ENCODE measurements at regions not wholly inside any gene's neighbourhood (a gene's known extent, or its start where the extent isn't known, plus 50 kb on each side); places are given as distances from the start of the nearest gene placed in this dataset.
"Not testable (repeated sequence)": the region's sequence is repeated elsewhere in the genome, so short reads cannot be mapped to it uniquely, and the experiment has no call there.

- peak; percentile 58 for ATAC-seq
- no peak for DNase-seq (ENCODE audit: low spot score)
- intact Hi-C loops (cut with DNase I) = no loop called here
These were observed 101.1 kb downstream of the ADAMTS15 start for GRCh38 chr11:130549393-130549999.

- DNase-seq (ENCODE audit: low spot score) (no peak), ATAC-seq (peak; percentile 59)
- intact Hi-C loops (cut with DNase I) = no loop called here
These were observed 101.7 kb downstream of the ADAMTS15 start for GRCh38 chr11:130550150-130550549.

GRCh38 chr11:130550984-130551383, 102.5 kb downstream of the ADAMTS15 start:
- ATAC-seq (no peak), DNase-seq (ENCODE audit: low spot score) (no peak)
- intact Hi-C loops (cut with DNase I) = no loop called here

GRCh38 chr11:130551388-130551787, 102.9 kb downstream of the ADAMTS15 start:
- ATAC-seq (no peak), DNase-seq (ENCODE audit: low spot score) (no peak)
- intact Hi-C loops (cut with DNase I) = no loop called here

GRCh38 chr11:130553306-130553705, 104.9 kb downstream of the ADAMTS15 start:
- ATAC-seq = peak; percentile 44
- intact Hi-C loops (cut with DNase I) = no loop called here
- DNase-seq (ENCODE audit: low spot score) = no peak

- ATAC-seq = no peak
- intact Hi-C loops (cut with DNase I) = no loop called here
- DNase-seq (ENCODE audit: low spot score) = no peak
These were observed 106.0 kb downstream of the ADAMTS15 start for GRCh38 chr11:130554241-130555055.

- intact Hi-C loops (cut with DNase I) = no loop called here
- no peak for DNase-seq (ENCODE audit: low spot score)
- peak; percentile 70 for ATAC-seq
These were observed 106.9 kb downstream of the ADAMTS15 start for GRCh38 chr11:130555251-130555841.

- peak; percentile 34 for ATAC-seq
- no peak for DNase-seq (ENCODE audit: low spot score)
- intact Hi-C loops (cut with DNase I) = no loop called here
These were observed 111.7 kb downstream of the ADAMTS15 start for GRCh38 chr11:130560000-130560780.

- intact Hi-C loops (cut with DNase I) = no loop called here
- ATAC-seq = no peak
- DNase-seq (ENCODE audit: low spot score) = no peak
These were observed 112.3 kb downstream of the ADAMTS15 start for GRCh38 chr11:130560781-130561109.

- DNase-seq (ENCODE audit: low spot score) (no peak), ATAC-seq (peak; percentile 20)
- intact Hi-C loops (cut with DNase I) = no loop called here
These were observed 113.0 kb downstream of the ADAMTS15 start for GRCh38 chr11:130561441-130561881.

- intact Hi-C loops (cut with DNase I) = no loop called here
- DNase-seq (ENCODE audit: low spot score) = no peak
- ATAC-seq = no peak
These were observed 114.1 kb downstream of the ADAMTS15 start for GRCh38 chr11:130562549-130562948.

GRCh38 chr11:130566360-130566759, 117.9 kb downstream of the ADAMTS15 start:
- ATAC-seq; intact Hi-C loops (cut with DNase I); DNase-seq (ENCODE audit: low spot score): not testable (repeated sequence)

GRCh38 chr11:130571519-130571918, 123.1 kb downstream of the ADAMTS15 start:
- intact Hi-C loops (cut with DNase I) = no loop called here
- no peak for DNase-seq (ENCODE audit: low spot score)
- ATAC-seq = peak; percentile 62

- no peak for DNase-seq (ENCODE audit: low spot score)
These were observed 123.6 kb downstream of the ADAMTS15 start for GRCh38 chr11:130571947-130572584.

GRCh38 chr11:130573767-130574166, 125.3 kb downstream of the ADAMTS15 start:
- ATAC-seq (no peak), DNase-seq (ENCODE audit: low spot score) (no peak)
- intact Hi-C loops (cut with DNase I) = no loop called here

More at GRCh38 chr11:130571947-130572584, 123.6 kb downstream of the ADAMTS15 start:
- intact Hi-C loops (cut with DNase I) = no loop called here
- peak; percentile 22 for ATAC-seq

- no peak for DNase-seq (ENCODE audit: low spot score)
- intact Hi-C loops (cut with DNase I) = no loop called here
- ATAC-seq = no peak
These were observed 126.3 kb downstream of the ADAMTS15 start for GRCh38 chr11:130574740-130575139.

- intact Hi-C loops (cut with DNase I) = no loop called here
- DNase-seq (ENCODE audit: low spot score) = no peak
- no peak for ATAC-seq
These were observed 127.7 kb downstream of the ADAMTS15 start for GRCh38 chr11:130576146-130576545.

- DNase-seq (ENCODE audit: low spot score) = no peak
- intact Hi-C loops (cut with DNase I) = no loop called here
- ATAC-seq = no peak
These were observed 130.4 kb downstream of the ADAMTS15 start for GRCh38 chr11:130578738-130579368.

- no peak for DNase-seq (ENCODE audit: low spot score)
- intact Hi-C loops (cut with DNase I) = no loop called here
- ATAC-seq = peak; percentile 6
These were observed 131.9 kb downstream of the ADAMTS15 start for GRCh38 chr11:130580372-130580771.

All from sciatic nerve (tissue), 2 donors.